ENCODE measurements at regions not wholly inside any gene's neighbourhood (a gene's known extent, or its start where the extent isn't known, plus 50 kb on each side); places are given as distances from the start of the nearest gene placed in this dataset.
"Not testable (repeated sequence)": the region's sequence is repeated elsewhere in the genome, so short reads cannot be mapped to it uniquely, and the experiment has no call there.

- Histone ChIP-seq H3K27ac (ENCODE audit: low read length) (no peak overlapping the region), H3K36me3 (ENCODE audit: control insufficient read depth, low read depth, low read length) (no peaks in the 10 kb centered on the region), H3K27me3 (ENCODE audit: control insufficient read depth, insufficient read depth, low read length) (no peaks in the 10 kb centered on the region), H3K4me1 (ENCODE audit: control insufficient read depth, low read depth, low read length) (no peaks in the 10 kb centered on the region), H3K9me3 (ENCODE audit: control insufficient read depth, low read depth, low read length) (no peaks in the 10 kb centered on the region), H3K9ac (ENCODE audit: low read length) (no peak overlapping the region), H3K4me3 (ENCODE audit: low read length) (no peak overlapping the region)
Observed at GRCh38 chr12:9342614-9343353, 134.6 kb upstream of the PZP start.

DNA sequence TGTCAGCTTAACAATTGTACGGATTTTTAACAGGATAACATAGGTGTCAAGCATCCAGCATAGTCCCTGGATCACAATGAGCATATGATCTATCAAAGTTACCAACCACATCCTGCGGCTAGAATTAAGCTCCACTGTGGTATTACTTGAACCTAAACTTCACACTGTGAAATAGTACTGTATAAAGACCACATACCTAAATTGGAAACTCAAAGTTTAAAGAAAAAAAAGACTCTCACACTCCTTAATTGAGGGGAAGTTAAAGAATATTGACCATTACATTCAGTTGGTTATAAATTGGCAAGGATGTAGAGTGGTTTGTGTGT lies 133.0 kb upstream of the PZP start:
- no peaks in the 10 kb centered on the region for H3K27me3 ChIP-seq (ENCODE audit: control insufficient read depth, insufficient read depth, low read length)
- H3K9me3 ChIP-seq (ENCODE audit: control insufficient read depth, low read depth, low read length), result no peaks in the 10 kb centered on the region
- H3K9ac ChIP-seq (ENCODE audit: low read length), result no peak overlapping the region
- no peaks in the 10 kb centered on the region for H3K36me3 ChIP-seq (ENCODE audit: control insufficient read depth, low read depth, low read length)
- no peak overlapping the region for H3K27ac ChIP-seq (ENCODE audit: low read length)
- H3K4me1 ChIP-seq (ENCODE audit: control insufficient read depth, low read depth, low read length), result no peaks in the 10 kb centered on the region
- no peak overlapping the region for H3K4me3 ChIP-seq (ENCODE audit: low read length)

- Histone ChIP-seq H3K4me3 (ENCODE audit: low read length) (no peak overlapping the region), H3K36me3 (ENCODE audit: control insufficient read depth, low read depth, low read length) (no peaks in the 10 kb centered on the region), H3K4me1 (ENCODE audit: control insufficient read depth, low read depth, low read length) (no peaks in the 10 kb centered on the region), H3K27ac (ENCODE audit: low read length) (no peak overlapping the region), H3K27me3 (ENCODE audit: control insufficient read depth, insufficient read depth, low read length) (no peaks in the 10 kb centered on the region), H3K9ac (ENCODE audit: low read length) (no peak overlapping the region), H3K9me3 (ENCODE audit: control insufficient read depth, low read depth, low read length) (no peaks in the 10 kb centered on the region)
Observed at GRCh38 chr12:9340422-9341259, 132.4 kb upstream of the PZP start.

GRCh38 chr12:9337656-9338055 lies 129.5 kb upstream of the PZP start:
- Histone ChIP-seq H3K9me3 (ENCODE audit: control insufficient read depth, low read depth, low read length) (no peaks in the 10 kb centered on the region), H3K4me1 (ENCODE audit: control insufficient read depth, low read depth, low read length) (no peaks in the 10 kb centered on the region), H3K27me3 (ENCODE audit: control insufficient read depth, insufficient read depth, low read length) (no peaks in the 10 kb centered on the region), H3K27ac (ENCODE audit: low read length) (no peak overlapping the region), H3K9ac (ENCODE audit: low read length) (no peak overlapping the region), H3K36me3 (ENCODE audit: control insufficient read depth, low read depth, low read length) (no peaks in the 10 kb centered on the region), H3K4me3 (ENCODE audit: low read length) (no peak overlapping the region)

DNA sequence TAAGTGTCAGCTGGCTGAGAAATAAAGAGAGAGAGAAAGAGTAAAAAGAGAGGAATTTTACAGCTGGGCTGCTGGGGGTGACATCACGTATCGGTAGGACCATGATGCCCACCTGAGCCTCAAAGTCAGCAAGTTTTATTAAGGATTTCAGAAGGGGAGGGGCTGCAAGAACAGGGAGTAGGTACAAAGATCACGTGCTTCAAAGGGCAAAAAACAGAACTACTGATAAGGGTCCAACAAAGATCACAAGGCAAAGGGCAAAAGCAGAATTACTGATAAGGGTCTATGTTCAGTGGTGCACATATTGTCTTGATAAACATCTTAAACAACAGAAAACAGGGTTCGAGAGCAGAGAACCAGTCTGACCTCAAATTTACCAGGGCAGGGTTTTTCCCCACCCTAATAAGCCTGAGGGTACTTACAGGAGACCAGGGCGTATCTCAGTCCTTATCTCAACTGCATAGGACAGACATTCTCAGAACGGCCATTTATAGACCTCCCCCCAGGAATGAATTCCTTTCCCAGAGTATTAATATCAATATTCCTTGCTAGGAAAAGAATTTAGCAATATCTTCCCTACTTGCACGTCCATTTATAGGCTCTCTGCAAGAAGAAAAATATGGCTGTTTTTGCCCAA lies 128.3 kb upstream of the PZP start:
- H3K4me1 ChIP-seq (ENCODE audit: control insufficient read depth, low read depth, low read length); H3K36me3 ChIP-seq (ENCODE audit: control insufficient read depth, low read depth, low read length): not testable (repeated sequence)

GRCh38 chr12:9335867-9336266 lies 127.7 kb upstream of the PZP start:
- H3K27ac ChIP-seq (ENCODE audit: low read length), result no peak overlapping the region
- H3K9me3 ChIP-seq (ENCODE audit: control insufficient read depth, low read depth, low read length), result no peaks in the 10 kb centered on the region
- no peak overlapping the region for H3K9ac ChIP-seq (ENCODE audit: low read length)
- H3K4me1 ChIP-seq (ENCODE audit: control insufficient read depth, low read depth, low read length), result no peaks in the 10 kb centered on the region
- no peaks in the 10 kb centered on the region for H3K36me3 ChIP-seq (ENCODE audit: control insufficient read depth, low read depth, low read length)
- no peaks in the 10 kb centered on the region for H3K27me3 ChIP-seq (ENCODE audit: control insufficient read depth, insufficient read depth, low read length)
- H3K4me3 ChIP-seq (ENCODE audit: low read length), result no peak overlapping the region

More for the DNA sequence above, 128.3 kb upstream of the PZP start:
- not testable (repeated sequence) for H3K9me3 ChIP-seq (ENCODE audit: control insufficient read depth, low read depth, low read length); H3K4me3 ChIP-seq (ENCODE audit: low read length); H3K27me3 ChIP-seq (ENCODE audit: control insufficient read depth, insufficient read depth, low read length); H3K9ac ChIP-seq (ENCODE audit: low read length); H3K27ac ChIP-seq (ENCODE audit: low read length)

DNA sequence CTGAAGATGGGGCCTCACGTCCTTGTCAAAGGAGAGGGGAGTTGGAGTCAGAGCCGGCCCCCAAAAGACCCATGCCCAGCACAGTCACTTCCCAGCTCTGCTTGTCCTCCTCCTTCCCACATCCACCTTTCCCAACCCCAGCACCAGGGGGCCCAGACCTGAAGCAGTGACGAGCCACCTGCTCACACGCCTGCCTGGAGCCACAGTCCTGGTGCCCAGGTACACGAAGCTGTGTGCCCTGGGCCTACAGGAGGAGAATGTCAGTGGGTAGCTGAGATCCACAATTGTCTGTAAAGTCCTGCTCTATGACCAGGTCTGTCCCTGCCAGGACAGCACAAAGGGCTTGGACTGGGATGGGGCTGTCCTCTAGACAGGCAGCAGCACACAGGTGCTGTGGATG lies 126.8 kb upstream of the PZP start:
- H3K9me3 ChIP-seq (ENCODE audit: control insufficient read depth, low read depth, low read length), result no peaks in the 10 kb centered on the region
- no peaks in the 10 kb centered on the region for H3K4me1 ChIP-seq (ENCODE audit: control insufficient read depth, low read depth, low read length)
- no peaks in the 10 kb centered on the region for H3K36me3 ChIP-seq (ENCODE audit: control insufficient read depth, low read depth, low read length)
- H3K4me3 ChIP-seq (ENCODE audit: low read length), result no peak overlapping the region
- H3K27me3 ChIP-seq (ENCODE audit: control insufficient read depth, insufficient read depth, low read length), result no peaks in the 10 kb centered on the region
- H3K27ac ChIP-seq (ENCODE audit: low read length), result no peak overlapping the region
- H3K9ac ChIP-seq (ENCODE audit: low read length), result no peak overlapping the region

GRCh38 chr12:9334041-9334692 lies 126.0 kb upstream of the PZP start:
- Histone ChIP-seq H3K27ac (ENCODE audit: low read length) (no peak overlapping the region), H3K36me3 (ENCODE audit: control insufficient read depth, low read depth, low read length) (no peaks in the 10 kb centered on the region), H3K9ac (ENCODE audit: low read length) (no peak overlapping the region), H3K27me3 (ENCODE audit: control insufficient read depth, insufficient read depth, low read length) (no peaks in the 10 kb centered on the region), H3K4me1 (ENCODE audit: control insufficient read depth, low read depth, low read length) (no peaks in the 10 kb centered on the region), H3K4me3 (ENCODE audit: low read length) (no peak overlapping the region), H3K9me3 (ENCODE audit: control insufficient read depth, low read depth, low read length) (no peaks in the 10 kb centered on the region)

DNA sequence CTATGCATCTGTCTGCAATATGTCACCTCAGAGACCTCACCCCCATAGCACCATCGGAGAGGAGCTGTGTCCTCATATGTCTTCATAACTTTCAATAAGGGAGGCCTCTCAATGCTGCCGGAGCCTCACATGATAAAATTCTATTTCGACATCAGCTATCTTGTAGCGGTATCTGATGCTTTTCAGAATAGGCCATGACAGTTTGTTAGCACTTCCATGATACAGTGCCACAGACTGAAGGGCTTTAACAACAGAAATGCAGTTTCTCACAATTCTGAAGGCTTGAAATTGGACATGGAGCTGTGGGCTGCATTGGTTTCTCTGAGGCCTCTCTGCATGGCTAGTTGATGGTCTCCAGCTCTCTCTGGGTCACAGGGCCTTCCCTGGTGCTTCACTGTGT lies 125.0 kb upstream of the PZP start:
- H3K27me3 ChIP-seq (ENCODE audit: control insufficient read depth, insufficient read depth, low read length), result no peaks in the 10 kb centered on the region
- no peak overlapping the region for H3K4me3 ChIP-seq (ENCODE audit: low read length)
- H3K9me3 ChIP-seq (ENCODE audit: control insufficient read depth, low read depth, low read length), result no peaks in the 10 kb centered on the region
- H3K36me3 ChIP-seq (ENCODE audit: control insufficient read depth, low read depth, low read length), result no peaks in the 10 kb centered on the region
- H3K27ac ChIP-seq (ENCODE audit: low read length), result no peak overlapping the region
- no peak overlapping the region for H3K9ac ChIP-seq (ENCODE audit: low read length)
- no peaks in the 10 kb centered on the region for H3K4me1 ChIP-seq (ENCODE audit: control insufficient read depth, low read depth, low read length)

- H3K9ac ChIP-seq (ENCODE audit: low read length), result no peak overlapping the region
- no peaks in the 10 kb centered on the region for H3K27me3 ChIP-seq (ENCODE audit: control insufficient read depth, insufficient read depth, low read length)
- no peak overlapping the region for H3K27ac ChIP-seq (ENCODE audit: low read length)
- H3K9me3 ChIP-seq (ENCODE audit: control insufficient read depth, low read depth, low read length), result no peaks in the 10 kb centered on the region
- H3K4me1 ChIP-seq (ENCODE audit: control insufficient read depth, low read depth, low read length), result no peaks in the 10 kb centered on the region
- no peak overlapping the region for H3K4me3 ChIP-seq (ENCODE audit: low read length)
- no peaks in the 10 kb centered on the region for H3K36me3 ChIP-seq (ENCODE audit: control insufficient read depth, low read depth, low read length)
Observed at GRCh38 chr12:9332564-9332963, 124.4 kb upstream of the PZP start.

DNA sequence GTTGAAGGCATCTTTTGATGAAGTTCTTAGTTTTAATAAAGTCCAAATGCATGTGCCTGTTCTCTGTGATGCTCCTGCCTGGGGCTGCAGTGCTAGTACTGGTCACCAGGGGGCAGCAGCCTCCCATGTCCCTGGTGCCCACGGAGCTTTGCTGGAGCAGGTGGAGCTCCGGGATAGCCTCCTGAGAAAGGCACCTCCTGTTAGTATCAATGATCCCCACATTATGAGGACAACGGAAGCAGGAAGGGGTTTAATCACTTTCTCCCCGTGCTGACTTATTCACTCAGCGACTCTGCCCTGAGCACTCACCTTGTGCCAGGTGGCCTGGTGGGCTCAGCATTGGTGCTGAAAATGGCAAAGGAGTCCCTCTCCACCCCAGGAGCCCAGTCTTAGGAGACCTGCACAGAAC lies 123.0 kb upstream of the PZP start:
- H3K27ac ChIP-seq (ENCODE audit: low read length), result no peak overlapping the region
- H3K9me3 ChIP-seq (ENCODE audit: control insufficient read depth, low read depth, low read length), result no peaks in the 10 kb centered on the region
- H3K4me1 ChIP-seq (ENCODE audit: control insufficient read depth, low read depth, low read length), result no peaks in the 10 kb centered on the region
- no peak overlapping the region for H3K4me3 ChIP-seq (ENCODE audit: low read length)
- no peak overlapping the region for H3K9ac ChIP-seq (ENCODE audit: low read length)
- H3K27me3 ChIP-seq (ENCODE audit: control insufficient read depth, insufficient read depth, low read length), result no peaks in the 10 kb centered on the region
- H3K36me3 ChIP-seq (ENCODE audit: control insufficient read depth, low read depth, low read length), result no peaks in the 10 kb centered on the region
